Body of pancreas (tissue), 4 donors: ENCODE measurements at regions not wholly inside any gene's neighbourhood (a gene's known extent, or its start where the extent isn't known, plus 50 kb on each side); places are given as distances from the start of the nearest gene placed in this dataset.

Source experiments
- ATAC-seq: fragments of 150-250 bp; one replicate; pipeline ENCODE4 v1.9.1; 2016
- DNase-seq, 4 donors: peaks; one replicate each; pipeline ENCODE4 v3.0.0-alpha.2; 2019
- H3K27ac ChIP-seq, 4 donors: fragments of 200-600 bp; sonication (generic); 1 replicate in 3 of 4; 2 replicates in 1 of 4; pipeline versions ENCODE4 v1.5.1 to v1.6.1; 2016 to 2019; ENCODE audit warnings: mild to moderate bottlenecking in 1 of 4, mixed read lengths in 1 of 4, moderate library complexity in 1 of 4
- H3K27me3 ChIP-seq, 2 donors: fragments of 200-600 bp; sonication (generic); one replicate each; pipeline ENCODE4 v1.6.0; 2016; ENCODE audit warnings: mild to moderate bottlenecking in 1 of 2
- H3K36me3 ChIP-seq, 2 donors: fragments of 200-600 bp; sonication (generic); replicated peaks in 1 of 2; 2 replicates each; pipeline ENCODE4 v1.5.1; 2016; ENCODE audit warnings: low read depth in 2 of 2; ENCODE audit not compliant: insufficient read depth in 1 of 2
- H3K4me1 ChIP-seq: fragments of 200-600 bp; sonication (generic); one replicate; pipeline ENCODE4 v1.6.0; 2016
- H3K4me3 ChIP-seq, 2 donors: fragments of 200-600 bp; sonication (generic); 1 replicate in 1 of 2; 2 replicates in 1 of 2; pipeline ENCODE4 v1.5.1; 2016 to 2019
- H3K9me3 ChIP-seq, 3 donors: fragments of 200-600 bp; sonication (generic); 1 replicate in 2 of 3; 2 replicates in 1 of 3; pipeline ENCODE4 v1.5.1; 2016
- CTCF ChIP-seq, 7 experiments: fragments of 450-650 bp in 4 of 7; fragments of 200-600 bp in 3 of 7; sonication (generic) in 3 of 7; IDR thresholded peaks; one replicate each; pipeline ENCODE4 v1.5.1; 2016 to 2019; ENCODE audit warnings: antibody characterized with exemption in 7 of 7
- POLR2A ChIP-seq, 3 donors: fragments of 450-650 bp; IDR thresholded peaks; one replicate each; pipeline ENCODE4 v1.6.1; 2016; ENCODE audit warnings: antibody characterized with exemption in 3 of 3, mild to moderate bottlenecking in 2 of 3
- WGBS, 2 donors: methylation state at CpG; one replicate each; pipeline ENCODE4 v1.1.5; 2017; 5-methylcytosine and 5-hydroxymethylcytosine counted together
- intact Hi-C: fragments of 100-400 bp; cut with DNase I; formaldehyde crosslinking; loops from one replicate; pipeline ENCODE4 v1.15.1; 2023

- H3K27me3 ChIP-seq: no peaks in the 10 kb centered on the region
- peaks cover 4% of the 10 kb centered on the region for H3K4me1 ChIP-seq
- 67 to 68% methylated on average over 18 to 19 of the region's 19 CpGs for WGBS, 2 donors
- DNase-seq (no peak), ATAC-seq (no peak)
- TF ChIP-seq POLR2A (IDR thresholded peaks at IDR 0.05) (no peak), CTCF (IDR thresholded peaks at IDR 0.05) (no peak)
- H3K36me3 ChIP-seq: no peaks in the 10 kb centered on the region
- no peak overlapping the region for H3K27ac ChIP-seq
- intact Hi-C loops: no loop called here
- H3K9me3 ChIP-seq: no peaks in the 10 kb centered on the region
- H3K4me3 ChIP-seq: no peak overlapping the region
Measured at GRCh38 chr20:51154708-51155690, 132.1 kb upstream of the KCNG1 start.

- intact Hi-C loops: no loop called here
Measured at GRCh38 chr20:51153867-51154707, 131.2 kb upstream of the KCNG1 start.

GRCh38 chr20:51148941-51149340, 126.0 kb upstream of the KCNG1 start:
- intact Hi-C loops: no loop called here
- Histone ChIP-seq H3K4me1 (no peaks in the 10 kb centered on the region), H3K36me3 (no peaks in the 10 kb centered on the region), H3K27ac (no peak overlapping the region), H3K27me3 (no peaks in the 10 kb centered on the region), H3K4me3 (no peak overlapping the region), H3K9me3 (no peaks in the 10 kb centered on the region)
- ATAC-seq (no peak), DNase-seq (no peak)
- TF ChIP-seq POLR2A (IDR thresholded peaks at IDR 0.05) (no peak), CTCF (IDR thresholded peaks at IDR 0.05) (no peak)
- WGBS, 2 donors: 86 to 94% methylated on average over 2 of the region's 2 CpGs

More at GRCh38 chr20:51153867-51154707, 131.2 kb upstream of the KCNG1 start:
- Histone ChIP-seq H3K4me1 (peaks cover 4% of the 10 kb centered on the region), H3K36me3 (no peaks in the 10 kb centered on the region), H3K27ac (no peak overlapping the region), H3K4me3 (no peak overlapping the region), H3K27me3 (no peaks in the 10 kb centered on the region), H3K9me3 (no peaks in the 10 kb centered on the region)
- WGBS, 2 donors: 57 to 59% methylated on average over 6 of the region's 6 CpGs
- ATAC-seq (no peak), DNase-seq (no peak)
- TF ChIP-seq CTCF (IDR thresholded peaks at IDR 0.05) (no peak), POLR2A (IDR thresholded peaks at IDR 0.05) (no peak)

- H3K27me3 ChIP-seq: no peaks in the 10 kb centered on the region
- WGBS, 2 donors: 29 to 50% methylated on average over 5 of the region's 5 CpGs
- H3K4me3 ChIP-seq: no peak overlapping the region
- H3K36me3 ChIP-seq: no peaks in the 10 kb centered on the region
- intact Hi-C loops: no loop called here
- no peak for DNase-seq
- no peak for ATAC-seq
- no peaks in the 10 kb centered on the region for H3K9me3 ChIP-seq
- H3K27ac ChIP-seq: no peak overlapping the region
- TF ChIP-seq POLR2A (IDR thresholded peaks at IDR 0.05): no peak
- no peak for TF ChIP-seq CTCF (IDR thresholded peaks at IDR 0.05)
- H3K4me1 ChIP-seq: peaks cover 4% of the 10 kb centered on the region
Measured at GRCh38 chr20:51144476-51144875, 121.6 kb upstream of the KCNG1 start.
